ENCODE measurements at regions not wholly inside any gene's neighbourhood (a gene's known extent, or its start where the extent isn't known, plus 50 kb on each side); places are given as distances from the start of the nearest gene placed in this dataset.

- H3K4me3 ChIP-seq (ENCODE audit: low read depth, low read length) = no peak overlapping the region
- TF ChIP-seq, protein P1, sequence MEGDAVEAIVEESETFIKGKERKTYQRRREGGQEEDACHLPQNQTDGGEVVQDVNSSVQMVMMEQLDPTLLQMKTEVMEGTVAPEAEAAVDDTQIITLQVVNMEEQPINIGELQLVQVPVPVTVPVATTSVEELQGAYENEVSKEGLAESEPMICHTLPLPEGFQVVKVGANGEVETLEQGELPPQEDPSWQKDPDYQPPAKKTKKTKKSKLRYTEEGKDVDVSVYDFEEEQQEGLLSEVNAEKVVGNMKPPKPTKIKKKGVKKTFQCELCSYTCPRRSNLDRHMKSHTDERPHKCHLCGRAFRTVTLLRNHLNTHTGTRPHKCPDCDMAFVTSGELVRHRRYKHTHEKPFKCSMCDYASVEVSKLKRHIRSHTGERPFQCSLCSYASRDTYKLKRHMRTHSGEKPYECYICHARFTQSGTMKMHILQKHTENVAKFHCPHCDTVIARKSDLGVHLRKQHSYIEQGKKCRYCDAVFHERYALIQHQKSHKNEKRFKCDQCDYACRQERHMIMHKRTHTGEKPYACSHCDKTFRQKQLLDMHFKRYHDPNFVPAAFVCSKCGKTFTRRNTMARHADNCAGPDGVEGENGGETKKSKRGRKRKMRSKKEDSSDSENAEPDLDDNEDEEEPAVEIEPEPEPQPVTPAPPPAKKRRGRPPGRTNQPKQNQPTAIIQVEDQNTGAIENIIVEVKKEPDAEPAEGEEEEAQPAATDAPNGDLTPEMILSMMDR (IDR thresholded peaks at IDR 0.05; ENCODE audit: insufficient read depth, low read length, poor library complexity, severe bottlenecking) = no peak
Measured at GRCh38 chr2:13917958-13918357, 714.6 kb upstream of the LRATD1 start.

GRCh38 chr2:13919981-13920382, 712.5 kb upstream of the LRATD1 start:
- no peaks in the 10 kb centered on the region for H3K36me3 ChIP-seq (ENCODE audit: control insufficient read depth, insufficient read depth, low read length)
- no peaks in the 10 kb centered on the region for H3K27me3 ChIP-seq (ENCODE audit: control insufficient read depth, insufficient read depth, low read length)
- no peak for DNase-seq (ENCODE audit: low read depth)
- H3K4me3 ChIP-seq (ENCODE audit: low read depth, low read length) = no peak overlapping the region
- TF ChIP-seq, protein P1 (IDR thresholded peaks at IDR 0.05; ENCODE audit: insufficient read depth, low read length, poor library complexity, severe bottlenecking) = no peak

More at GRCh38 chr2:13917958-13918357, 714.6 kb upstream of the LRATD1 start:
- no peaks in the 10 kb centered on the region for H3K27me3 ChIP-seq (ENCODE audit: control insufficient read depth, insufficient read depth, low read length)
- no peak for DNase-seq (ENCODE audit: low read depth)
- H3K36me3 ChIP-seq (ENCODE audit: control insufficient read depth, insufficient read depth, low read length) = no peaks in the 10 kb centered on the region

GRCh38 chr2:13921245-13921644, 711.3 kb upstream of the LRATD1 start:
- TF ChIP-seq, protein P1 (IDR thresholded peaks at IDR 0.05; ENCODE audit: insufficient read depth, low read length, poor library complexity, severe bottlenecking) = no peak
- H3K4me3 ChIP-seq (ENCODE audit: low read depth, low read length) = no peak overlapping the region
- no peaks in the 10 kb centered on the region for H3K27me3 ChIP-seq (ENCODE audit: control insufficient read depth, insufficient read depth, low read length)
- no peaks in the 10 kb centered on the region for H3K36me3 ChIP-seq (ENCODE audit: control insufficient read depth, insufficient read depth, low read length)
- DNase-seq (ENCODE audit: low read depth) = no peak

GRCh38 chr2:13923823-13924222, 708.7 kb upstream of the LRATD1 start:
- TF ChIP-seq, protein P1 (IDR thresholded peaks at IDR 0.05; ENCODE audit: insufficient read depth, low read length, poor library complexity, severe bottlenecking) = no peak
- Histone ChIP-seq H3K27me3 (ENCODE audit: control insufficient read depth, insufficient read depth, low read length) (no peaks in the 10 kb centered on the region), H3K36me3 (ENCODE audit: control insufficient read depth, insufficient read depth, low read length) (no peaks in the 10 kb centered on the region), H3K4me3 (ENCODE audit: low read depth, low read length) (no peak overlapping the region)
- DNase-seq (ENCODE audit: low read depth) = no peak

- no peaks in the 10 kb centered on the region for H3K36me3 ChIP-seq (ENCODE audit: control insufficient read depth, insufficient read depth, low read length)
- H3K27me3 ChIP-seq (ENCODE audit: control insufficient read depth, insufficient read depth, low read length) = no peaks in the 10 kb centered on the region
- TF ChIP-seq, protein P1 (IDR thresholded peaks at IDR 0.05; ENCODE audit: insufficient read depth, low read length, poor library complexity, severe bottlenecking) = no peak
- no peak overlapping the region for H3K4me3 ChIP-seq (ENCODE audit: low read depth, low read length)
- DNase-seq (ENCODE audit: low read depth) = no peak
Measured at GRCh38 chr2:13942111-13942510, 690.4 kb upstream of the LRATD1 start.

DNA sequence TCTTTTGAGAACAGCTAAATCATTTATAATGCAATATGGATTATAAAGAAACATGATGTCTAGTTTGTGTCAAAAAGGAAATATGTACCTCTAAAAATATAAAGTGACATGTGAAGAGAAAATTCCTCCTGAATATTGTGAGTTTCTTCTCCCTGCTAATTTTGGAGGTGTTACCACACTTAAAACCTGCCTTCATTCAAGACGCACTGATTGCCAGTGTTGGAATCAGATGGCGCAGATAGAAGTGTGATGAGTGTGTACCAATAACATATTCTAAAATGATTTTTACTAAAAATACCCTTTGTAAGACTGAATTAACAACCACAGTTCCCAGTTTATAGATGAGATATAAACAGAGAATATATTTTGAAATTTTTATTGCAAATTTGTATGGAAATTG, 681.8 kb upstream of the LRATD1 start:
- Histone ChIP-seq H3K27me3 (ENCODE audit: control insufficient read depth, insufficient read depth, low read length) (no peaks in the 10 kb centered on the region), H3K4me3 (ENCODE audit: low read depth, low read length) (no peak overlapping the region), H3K36me3 (ENCODE audit: control insufficient read depth, insufficient read depth, low read length) (no peaks in the 10 kb centered on the region)
- TF ChIP-seq, protein P1 (IDR thresholded peaks at IDR 0.05; ENCODE audit: insufficient read depth, low read length, poor library complexity, severe bottlenecking) = no peak
- DNase-seq (ENCODE audit: low read depth) = no peak

Data from kidney epithelial cell (primary cell).